ENCODE measurements at regions not wholly inside any gene's neighbourhood (a gene's known extent, or its start where the extent isn't known, plus 50 kb on each side); places are given as distances from the start of the nearest gene placed in this dataset.

DNA sequence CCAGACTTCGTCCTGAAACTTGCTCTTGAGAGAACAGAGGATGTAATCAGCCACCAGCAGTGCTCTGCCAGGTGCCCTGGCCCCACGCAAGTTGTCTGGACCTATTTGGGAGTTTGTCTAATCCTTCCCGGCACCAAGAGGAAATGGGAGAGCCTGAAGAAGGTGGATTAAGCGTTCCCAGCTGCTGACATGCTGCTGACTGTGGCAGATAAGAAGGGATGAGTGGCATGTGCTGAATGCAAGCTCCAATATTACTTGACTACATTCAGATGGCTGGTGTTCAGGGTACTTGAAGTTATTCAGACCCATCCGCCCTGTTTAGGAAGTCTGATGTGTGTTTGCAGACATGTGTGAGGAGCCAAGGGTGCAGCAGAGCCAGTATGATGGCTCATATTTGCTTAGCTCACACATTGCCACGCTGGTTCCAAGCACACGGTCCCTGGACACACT, 440.6 kb upstream of the CCDC196 start:
- no peak overlapping the region for H3K4me3 ChIP-seq (replicated peaks; ENCODE audit: low read depth, low read length)
- TF ChIP-seq, protein P1, sequence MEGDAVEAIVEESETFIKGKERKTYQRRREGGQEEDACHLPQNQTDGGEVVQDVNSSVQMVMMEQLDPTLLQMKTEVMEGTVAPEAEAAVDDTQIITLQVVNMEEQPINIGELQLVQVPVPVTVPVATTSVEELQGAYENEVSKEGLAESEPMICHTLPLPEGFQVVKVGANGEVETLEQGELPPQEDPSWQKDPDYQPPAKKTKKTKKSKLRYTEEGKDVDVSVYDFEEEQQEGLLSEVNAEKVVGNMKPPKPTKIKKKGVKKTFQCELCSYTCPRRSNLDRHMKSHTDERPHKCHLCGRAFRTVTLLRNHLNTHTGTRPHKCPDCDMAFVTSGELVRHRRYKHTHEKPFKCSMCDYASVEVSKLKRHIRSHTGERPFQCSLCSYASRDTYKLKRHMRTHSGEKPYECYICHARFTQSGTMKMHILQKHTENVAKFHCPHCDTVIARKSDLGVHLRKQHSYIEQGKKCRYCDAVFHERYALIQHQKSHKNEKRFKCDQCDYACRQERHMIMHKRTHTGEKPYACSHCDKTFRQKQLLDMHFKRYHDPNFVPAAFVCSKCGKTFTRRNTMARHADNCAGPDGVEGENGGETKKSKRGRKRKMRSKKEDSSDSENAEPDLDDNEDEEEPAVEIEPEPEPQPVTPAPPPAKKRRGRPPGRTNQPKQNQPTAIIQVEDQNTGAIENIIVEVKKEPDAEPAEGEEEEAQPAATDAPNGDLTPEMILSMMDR (IDR thresholded peaks at IDR 0.05; ENCODE audit: low read length, missing control alignments), result no peak
- peak; percentile 92 for DNase-seq (ENCODE audit: low read depth)

DNA sequence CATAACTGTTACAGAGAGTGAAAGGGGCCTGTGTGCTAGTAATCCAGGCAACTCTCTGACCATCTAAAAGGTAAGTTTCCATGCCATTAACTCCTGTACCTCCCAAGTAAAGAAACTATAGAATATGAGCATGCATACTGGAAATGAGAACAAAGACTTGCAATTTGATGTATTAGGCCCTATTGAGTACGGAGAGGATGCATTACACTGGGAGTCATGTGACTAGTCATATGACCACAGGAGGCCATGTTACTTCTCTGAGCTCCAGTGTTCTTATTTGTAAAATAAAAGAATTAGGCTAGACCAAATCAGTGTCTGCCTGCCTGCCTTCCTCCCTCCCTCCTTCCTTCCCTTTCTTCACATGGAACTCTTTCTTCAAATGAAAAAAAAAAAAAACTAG, 440.1 kb upstream of the CCDC196 start:
- TF ChIP-seq, protein P1 (IDR thresholded peaks at IDR 0.05; ENCODE audit: low read length, missing control alignments), result no peak
- peak; percentile 83 for DNase-seq (ENCODE audit: low read depth)
- no peak overlapping the region for H3K4me3 ChIP-seq (replicated peaks; ENCODE audit: low read depth, low read length)

DNA sequence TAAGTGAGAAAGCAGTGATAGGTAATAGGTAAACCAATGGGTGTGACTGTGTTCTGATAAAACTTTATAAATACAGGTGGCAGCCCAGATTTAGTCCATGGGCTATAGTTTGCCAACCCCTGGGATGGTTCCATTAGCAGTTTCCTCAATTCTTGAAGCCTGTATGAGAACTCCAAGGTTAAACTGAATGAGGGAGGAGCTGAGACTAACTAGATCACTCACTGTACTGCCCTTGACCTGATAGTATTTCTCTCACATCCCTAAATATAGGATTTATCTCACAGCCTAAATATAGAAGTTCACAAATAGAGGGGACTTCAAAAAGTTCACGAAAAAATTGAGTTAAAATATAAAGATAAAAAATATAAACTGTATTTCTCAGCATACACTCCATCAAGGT, 439.6 kb upstream of the CCDC196 start:
- TF ChIP-seq, protein P1 (IDR thresholded peaks at IDR 0.05; ENCODE audit: low read length, missing control alignments), result no peak
- no peak overlapping the region for H3K4me3 ChIP-seq (replicated peaks; ENCODE audit: low read depth, low read length)
- DNase-seq (ENCODE audit: low read depth), result no peak

DNA sequence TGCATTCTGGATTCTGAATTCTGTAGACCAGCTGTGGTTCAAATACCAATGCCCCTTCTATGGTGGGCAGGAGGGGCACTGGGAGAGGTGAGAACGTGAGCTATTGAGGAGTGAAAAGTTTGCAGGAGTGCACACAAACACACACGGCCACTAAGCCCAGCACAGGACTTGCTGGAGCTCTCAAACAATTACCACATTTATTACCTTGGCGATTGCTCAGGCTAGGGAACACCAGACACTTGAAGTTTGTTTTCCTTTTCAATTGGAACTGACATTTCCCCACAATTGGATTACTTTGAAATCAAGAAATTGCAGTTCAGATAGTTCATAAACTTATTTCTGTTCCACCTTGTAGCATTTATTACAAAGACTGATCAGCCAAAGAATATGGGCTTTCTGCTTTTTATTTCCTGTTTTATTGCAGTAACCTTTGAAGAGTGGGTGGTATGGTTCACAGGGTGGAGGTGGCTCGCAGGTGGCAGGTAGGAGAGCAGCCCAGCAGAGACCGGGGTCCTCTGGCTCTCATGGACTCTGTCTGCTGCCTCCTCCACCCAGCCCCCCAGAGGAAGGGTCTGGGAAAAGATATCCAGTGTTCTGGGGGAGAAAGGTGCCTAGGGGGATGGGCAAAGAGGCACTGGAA, 429.8 kb upstream of the CCDC196 start:
- no peak for DNase-seq (ENCODE audit: low read depth)
- H3K4me3 ChIP-seq (replicated peaks; ENCODE audit: low read depth, low read length), result no peak overlapping the region
- TF ChIP-seq, protein P1 (IDR thresholded peaks at IDR 0.05; ENCODE audit: low read length, missing control alignments), result no peak

DNA sequence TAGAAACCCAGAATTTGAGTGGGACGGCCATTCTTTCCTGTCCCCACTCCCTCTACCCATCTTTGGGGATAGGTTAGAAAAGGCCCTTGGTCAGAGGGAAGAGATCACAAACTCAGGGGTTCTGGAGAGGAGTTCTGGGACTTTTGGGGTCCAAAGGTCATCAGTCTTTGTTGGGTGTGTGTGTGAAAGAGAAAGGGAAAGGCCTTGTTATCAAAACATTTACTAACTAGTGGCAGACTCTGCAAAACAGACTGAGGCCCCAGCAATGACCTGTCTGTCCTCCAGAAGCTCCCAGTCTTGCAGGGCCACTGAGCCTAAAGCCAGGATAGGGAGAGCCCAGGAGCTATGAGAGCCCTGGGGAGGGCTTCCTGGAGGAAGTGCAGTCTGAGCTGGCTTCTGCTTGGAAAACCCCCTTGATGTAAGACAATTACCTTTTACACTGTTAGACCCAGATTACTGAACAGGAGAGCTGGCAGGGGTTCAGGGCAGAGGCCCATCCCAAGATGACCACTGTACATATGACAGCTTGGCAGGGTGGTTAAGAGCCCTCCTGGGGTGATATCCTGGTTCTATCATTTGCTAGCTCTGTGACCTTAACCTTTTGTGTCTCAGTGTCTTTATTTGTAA, 429.1 kb upstream of the CCDC196 start:
- DNase-seq (ENCODE audit: low read depth), result no peak
- no peak overlapping the region for H3K4me3 ChIP-seq (replicated peaks; ENCODE audit: low read depth, low read length)
- TF ChIP-seq, protein P1 (IDR thresholded peaks at IDR 0.05; ENCODE audit: low read length, missing control alignments), result no peak

DNA sequence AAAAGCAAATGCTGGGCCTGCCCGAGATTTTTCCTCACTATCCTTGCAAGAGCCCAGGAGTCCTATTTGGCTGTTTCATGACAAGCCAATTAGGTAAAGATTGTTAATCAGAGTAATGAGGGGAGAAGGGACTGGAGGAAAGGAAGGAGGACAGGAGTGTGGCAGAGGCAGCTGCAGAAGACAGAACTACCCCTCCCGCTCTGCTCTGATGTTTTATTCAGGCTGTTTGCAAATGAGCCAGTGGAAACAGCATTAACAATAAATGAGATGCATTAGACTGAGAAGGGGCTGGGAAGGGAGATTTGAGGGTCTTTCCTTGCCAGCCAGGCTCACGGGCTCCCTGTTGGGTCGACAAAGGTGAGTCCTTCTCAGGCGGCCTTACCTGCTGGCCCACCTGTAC, 421.0 kb upstream of the CCDC196 start:
- TF ChIP-seq, protein P1 (IDR thresholded peaks at IDR 0.05; ENCODE audit: low read length, missing control alignments), result no peak
- no peak overlapping the region for H3K4me3 ChIP-seq (replicated peaks; ENCODE audit: low read depth, low read length)
- no peak for DNase-seq (ENCODE audit: low read depth)
